Coronary artery (tissue), 2 donors: ENCODE measurements at regions not wholly inside any gene's neighbourhood (a gene's known extent, or its start where the extent isn't known, plus 50 kb on each side); places are given as distances from the start of the nearest gene placed in this dataset.
"Not testable (repeated sequence)": the region's sequence is repeated elsewhere in the genome, so short reads cannot be mapped to it uniquely, and the experiment has no call there.

Experiments
- DNase-seq: peaks from one replicate; pipeline ENCODE4 v3.0.0-alpha.2; 2017; ENCODE audit warnings: low spot score
- H3K27ac ChIP-seq, 2 donors: fragments of 200-600 bp; sonication (generic); one replicate each; pipeline ENCODE4 v1.5.1; 2016 to 2019
- H3K4me3 ChIP-seq: fragments of 200-600 bp; sonication (generic); 2 replicates; pipeline ENCODE4 v1.5.1; 2016; ENCODE audit warnings: mild to moderate bottlenecking, moderate library complexity
- TF ChIP-seq, protein P1 (sequence below): fragments of 200-600 bp; sonication (generic); IDR thresholded peaks from one replicate; pipeline ENCODE4 v1.5.1; 2019; ENCODE audit warnings: antibody characterized with exemption

DNA sequence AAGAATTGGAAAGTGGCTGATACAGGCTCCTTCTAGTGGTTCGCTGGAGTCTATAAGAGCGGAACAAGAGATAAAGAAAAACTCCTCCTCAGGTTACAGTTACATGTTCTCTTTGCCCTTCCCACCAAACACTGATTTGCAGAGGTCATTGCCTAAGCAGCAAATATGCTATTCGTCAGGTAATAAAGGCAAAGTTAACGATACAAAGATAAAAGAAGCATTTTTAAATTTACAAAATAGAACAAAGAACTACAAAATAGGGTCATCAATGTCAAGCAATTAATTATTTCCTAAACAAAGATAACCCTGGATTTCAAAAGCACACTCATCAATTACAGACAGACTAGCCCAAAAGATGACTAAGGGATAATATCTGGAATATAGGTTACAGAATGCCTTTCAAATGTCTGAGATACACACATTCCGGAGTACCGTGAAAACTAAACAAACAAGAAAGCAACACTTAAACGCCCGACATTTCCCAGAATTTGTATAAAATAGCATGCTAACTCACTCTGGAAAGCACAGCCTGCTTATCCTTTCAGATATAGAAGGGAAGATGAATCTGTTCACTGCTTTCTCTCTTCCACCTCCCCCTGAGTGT, 186.4 kb downstream of the MREG start:
- TF ChIP-seq, protein P1, sequence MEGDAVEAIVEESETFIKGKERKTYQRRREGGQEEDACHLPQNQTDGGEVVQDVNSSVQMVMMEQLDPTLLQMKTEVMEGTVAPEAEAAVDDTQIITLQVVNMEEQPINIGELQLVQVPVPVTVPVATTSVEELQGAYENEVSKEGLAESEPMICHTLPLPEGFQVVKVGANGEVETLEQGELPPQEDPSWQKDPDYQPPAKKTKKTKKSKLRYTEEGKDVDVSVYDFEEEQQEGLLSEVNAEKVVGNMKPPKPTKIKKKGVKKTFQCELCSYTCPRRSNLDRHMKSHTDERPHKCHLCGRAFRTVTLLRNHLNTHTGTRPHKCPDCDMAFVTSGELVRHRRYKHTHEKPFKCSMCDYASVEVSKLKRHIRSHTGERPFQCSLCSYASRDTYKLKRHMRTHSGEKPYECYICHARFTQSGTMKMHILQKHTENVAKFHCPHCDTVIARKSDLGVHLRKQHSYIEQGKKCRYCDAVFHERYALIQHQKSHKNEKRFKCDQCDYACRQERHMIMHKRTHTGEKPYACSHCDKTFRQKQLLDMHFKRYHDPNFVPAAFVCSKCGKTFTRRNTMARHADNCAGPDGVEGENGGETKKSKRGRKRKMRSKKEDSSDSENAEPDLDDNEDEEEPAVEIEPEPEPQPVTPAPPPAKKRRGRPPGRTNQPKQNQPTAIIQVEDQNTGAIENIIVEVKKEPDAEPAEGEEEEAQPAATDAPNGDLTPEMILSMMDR, result no peak
- DNase-seq, result no peak
- Histone ChIP-seq H3K4me3 (no peak overlapping the region), H3K27ac (peak overlapping the region in 1 of 2 donors; percentile 50)

DNA sequence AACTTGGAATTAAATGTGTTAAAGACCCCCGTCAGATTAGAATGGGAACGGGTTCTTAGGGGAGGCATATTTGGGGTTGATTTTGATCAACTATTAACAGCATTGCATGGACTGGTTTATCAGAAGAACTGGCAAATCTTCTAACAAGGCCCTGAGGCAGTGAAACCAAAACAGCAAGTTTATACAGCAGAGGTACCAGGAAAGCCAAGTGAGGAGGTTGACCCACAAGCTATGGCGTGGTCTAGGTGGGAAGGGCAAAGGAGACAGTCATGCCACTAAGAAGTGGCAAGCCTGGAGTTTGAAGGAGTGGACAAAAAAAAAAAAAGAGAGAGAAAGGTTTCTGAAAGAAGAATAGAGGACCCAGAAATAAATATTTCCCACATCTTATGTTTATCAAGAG, 187.0 kb downstream of the MREG start:
- H3K4me3 ChIP-seq, result no peak overlapping the region
- TF ChIP-seq, protein P1, result no peak
- peak overlapping the region; percentile 25 to 30 for H3K27ac ChIP-seq
- DNase-seq, result no peak

DNA sequence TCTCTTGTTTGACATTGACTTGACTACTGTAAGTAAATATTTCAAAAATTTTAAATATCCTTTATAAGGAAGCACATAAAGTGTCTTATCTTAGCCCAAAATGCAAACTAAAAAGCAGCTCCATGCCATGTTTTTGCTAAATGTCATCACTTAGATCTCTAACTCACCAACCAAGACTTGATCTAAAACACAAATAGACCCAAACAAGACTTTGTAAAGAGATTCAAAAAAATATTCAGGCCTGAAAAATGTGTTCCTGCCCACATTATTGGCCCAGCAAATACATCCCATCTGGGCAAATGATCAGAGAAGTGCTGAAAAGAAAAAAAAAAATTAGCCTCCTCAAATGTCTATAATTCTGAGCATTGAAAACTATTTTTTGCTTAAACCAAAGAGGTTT, 187.6 kb downstream of the MREG start:
- TF ChIP-seq, protein P1, result no peak
- no peak for DNase-seq
- Histone ChIP-seq H3K27ac (no peak overlapping the region), H3K4me3 (no peak overlapping the region)

DNA sequence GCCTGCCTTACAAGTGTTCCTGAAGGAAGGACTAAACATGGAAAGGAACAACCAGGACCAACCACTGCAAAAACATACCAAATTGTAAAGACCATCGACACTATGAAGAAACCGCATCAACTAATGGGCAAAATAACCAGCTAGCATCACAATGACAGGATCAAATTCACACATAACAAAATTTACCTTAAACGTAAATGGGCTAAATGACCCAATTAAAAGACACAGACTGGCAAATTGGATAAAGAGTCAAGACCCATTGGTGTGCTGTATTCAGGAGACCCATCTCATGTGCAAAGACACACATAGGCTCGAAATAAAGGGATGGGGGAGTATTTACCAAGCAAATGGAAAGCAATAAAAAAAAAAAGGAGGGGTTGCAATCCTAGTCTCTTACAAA, 192.1 kb downstream of the MREG start:
- DNase-seq, H3K4me3 ChIP-seq, H3K27ac ChIP-seq: not testable (repeated sequence)

DNA sequence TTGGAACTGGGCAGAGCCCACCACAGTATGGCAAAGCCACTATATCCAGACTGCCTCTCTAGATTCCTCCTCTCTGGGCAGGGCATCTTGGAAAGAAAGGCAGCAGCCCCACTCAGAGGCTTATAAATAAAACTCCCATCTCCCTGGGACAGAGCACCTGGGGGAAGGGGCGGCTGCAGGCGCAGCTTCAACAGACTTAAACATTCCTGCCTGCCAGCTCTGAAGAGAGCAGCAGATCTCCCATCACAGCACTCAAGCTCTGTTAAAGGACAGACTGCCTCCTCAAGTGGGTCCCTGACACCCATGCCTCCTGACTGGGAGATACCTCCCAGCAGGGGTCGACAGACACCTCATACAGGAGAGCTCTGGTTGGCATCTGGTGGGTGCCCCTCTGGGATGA, 193.6 kb downstream of the MREG start:
- H3K4me3 ChIP-seq, DNase-seq, H3K27ac ChIP-seq: not testable (repeated sequence)

DNA sequence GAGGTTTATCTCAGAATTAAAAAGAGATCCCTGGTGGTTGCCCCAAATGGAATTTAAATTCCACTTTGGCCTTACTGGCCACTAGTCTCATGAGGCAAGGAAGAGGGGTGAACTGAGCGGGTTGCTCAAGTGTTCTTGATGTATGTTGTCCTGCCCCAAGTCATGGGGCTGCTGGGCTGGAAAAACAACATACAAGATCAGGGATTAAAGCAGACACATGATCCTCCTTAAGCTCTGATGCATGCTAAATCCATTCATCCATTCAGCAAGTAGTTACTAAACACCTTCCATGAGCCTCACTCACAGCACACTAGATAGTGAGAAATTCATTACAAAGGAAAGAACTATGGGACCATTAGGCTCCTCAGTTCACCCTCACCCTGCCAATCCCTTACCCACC, 196.3 kb downstream of the MREG start:
- no peak for DNase-seq
- Histone ChIP-seq H3K4me3 (no peak overlapping the region), H3K27ac (no peak overlapping the region)
- TF ChIP-seq, protein P1, result no peak

DNA sequence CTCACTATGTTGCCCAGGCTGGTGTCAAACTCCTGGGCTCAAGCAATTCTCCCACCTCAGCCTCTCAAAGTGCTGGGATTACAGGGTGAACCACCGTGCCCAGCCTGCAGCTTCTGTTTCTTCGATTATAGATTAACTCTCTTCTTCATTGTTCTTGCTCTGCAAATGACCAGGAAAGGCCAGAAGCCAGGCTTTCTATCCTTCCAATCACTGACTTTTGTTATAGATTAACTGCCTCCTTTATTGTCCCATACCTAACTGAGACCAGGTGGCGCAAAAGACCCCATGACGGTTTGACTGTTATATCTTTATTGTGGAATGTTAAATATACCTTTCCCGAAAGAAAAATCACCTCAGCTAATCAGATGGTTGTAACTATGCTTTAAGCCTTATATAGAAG, 196.9 kb downstream of the MREG start:
- Histone ChIP-seq H3K27ac (no peak overlapping the region), H3K4me3 (no peak overlapping the region)
- TF ChIP-seq, protein P1, result no peak
- DNase-seq, result no peak

DNA sequence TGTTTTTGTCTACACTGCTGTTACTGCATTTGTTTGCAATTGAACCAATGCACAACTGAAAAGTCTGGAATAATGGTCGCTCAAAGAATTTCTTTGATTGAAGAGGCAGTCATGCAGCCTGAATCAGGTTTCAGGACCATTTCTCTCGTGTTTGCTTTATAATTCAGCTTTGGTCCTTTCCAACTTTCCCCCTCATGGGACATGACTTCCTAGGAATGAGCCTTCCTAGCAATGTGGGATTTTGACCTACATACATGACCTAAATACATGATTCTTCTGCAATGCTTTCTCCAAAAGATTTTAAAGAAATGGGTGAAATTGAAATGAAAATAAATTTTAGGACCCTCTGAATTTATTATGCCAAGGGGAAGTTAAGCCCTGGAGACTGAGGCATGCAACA, 197.4 kb downstream of the MREG start:
- no peak overlapping the region for H3K27ac ChIP-seq
- TF ChIP-seq, protein P1, result no peak
- H3K4me3 ChIP-seq, result no peak overlapping the region
- no peak for DNase-seq
